SK-N-SH treated with all-trans-retinoic acid at 6 μM for 48 hours (cell line): ENCODE measurements at regions not wholly inside any gene's neighbourhood (a gene's known extent, or its start where the extent isn't known, plus 50 kb on each side); places are given as distances from the start of the nearest gene placed in this dataset.

Experiments used
- ATAC-seq: fragments of 200-7000 bp; cut with Tn5 transposase; 3 replicates; pipeline ENCODE4 v1.9.1; 2020; ENCODE audit warnings: mild to moderate bottlenecking, moderate library complexity
- ARNTL ChIP-seq: fragments of 450-650 bp; formaldehyde crosslinking; IDR thresholded peaks from 2 replicates; pipeline ENCODE4 v1.5.0; 2020; ENCODE audit warnings: low read depth, mild to moderate bottlenecking, moderate library complexity, borderline replicate concordance
- BACH2 ChIP-seq: fragments of 250-450 bp; sonication (Bioruptor Pico); IDR thresholded peaks from 2 replicates; pipeline ENCODE4 v1.9.0; 2021; ENCODE audit warnings: mild to moderate bottlenecking, borderline replicate concordance
- CREB5 ChIP-seq: fragments of 250-450 bp; sonication (Bioruptor Pico); IDR thresholded peaks from 2 replicates; pipeline ENCODE4 v1.5.1; 2020; ENCODE audit warnings: low read depth, mild to moderate bottlenecking, moderate library complexity
- CSDC2 ChIP-seq: fragments of 250-450 bp; sonication (Bioruptor Pico); IDR thresholded peaks from 2 replicates; pipeline ENCODE4 v1.5.0; 2020; ENCODE audit warnings: mild to moderate bottlenecking, moderate library complexity
- CSRNP3 ChIP-seq: fragments of 250-450 bp; sonication (Bioruptor Pico); IDR thresholded peaks from 2 replicates; pipeline ENCODE4 v1.5.1; 2021; ENCODE audit warnings: mild to moderate bottlenecking, moderate library complexity
- ESRRG ChIP-seq: fragments of 250-450 bp; sonication (Bioruptor Pico); IDR thresholded peaks from 2 replicates; pipeline ENCODE4 v1.6.1; 2021; ENCODE audit warnings: mild to moderate bottlenecking
- GLIS3 ChIP-seq: fragments of 250-450 bp; sonication (Bioruptor Pico); IDR thresholded peaks from 2 replicates; pipeline ENCODE4 v1.5.0; 2020; ENCODE audit warnings: mild to moderate bottlenecking, moderate library complexity
- ISL1 ChIP-seq: fragments of 250-450 bp; sonication (Bioruptor Pico); IDR thresholded peaks from 2 replicates; pipeline ENCODE4 v2.1.2; 2022; ENCODE audit warnings: mild to moderate bottlenecking, moderate library complexity
- OSR1 ChIP-seq: fragments of 250-450 bp; sonication (Bioruptor Pico); IDR thresholded peaks from 2 replicates; pipeline ENCODE4 v1.8.0; 2022; ENCODE audit warnings: moderate library complexity, mild to moderate bottlenecking, inconsistent platforms
- POU6F1 ChIP-seq: fragments of 250-450 bp; sonication (Bioruptor Pico); IDR thresholded peaks from 2 replicates; pipeline ENCODE4 v1.8.0; 2021; ENCODE audit warnings: low read depth, mild to moderate bottlenecking, moderate library complexity, borderline replicate concordance
- PPARA ChIP-seq: fragments of 250-450 bp; sonication (Bioruptor Pico); IDR thresholded peaks from 2 replicates; pipeline ENCODE4 v1.5.0; 2020; ENCODE audit warnings: mild to moderate bottlenecking, borderline replicate concordance
- RARB ChIP-seq: fragments of 250-450 bp; sonication (Bioruptor Pico); IDR thresholded peaks from 2 replicates; pipeline ENCODE4 v1.8.0; 2021; ENCODE audit warnings: mild to moderate bottlenecking, moderate library complexity
- SNAI2 ChIP-seq: fragments of 250-450 bp; sonication (Bioruptor Pico); IDR thresholded peaks from 2 replicates; pipeline ENCODE4 v1.5.0; 2020; ENCODE audit warnings: mild to moderate bottlenecking, moderate library complexity
- TCF4 ChIP-seq: fragments of 250-450 bp; sonication (Bioruptor Pico); IDR thresholded peaks from 2 replicates; pipeline ENCODE4 v1.8.0; 2021; ENCODE audit warnings: mild to moderate bottlenecking, moderate library complexity, borderline replicate concordance
- TSHZ2 ChIP-seq: fragments of 250-450 bp; sonication (Bioruptor Pico); IDR thresholded peaks from 2 replicates; pipeline ENCODE4 v1.5.0; 2020; ENCODE audit warnings: mild to moderate bottlenecking, moderate library complexity
- ZC3H10 ChIP-seq: fragments of 250-450 bp; sonication (Bioruptor Pico); IDR thresholded peaks from 2 replicates; pipeline ENCODE4 v1.5.1; 2021; ENCODE audit warnings: mild to moderate bottlenecking, moderate library complexity
- ZFP30 ChIP-seq: fragments of 450-650 bp; formaldehyde crosslinking; IDR thresholded peaks from 2 replicates; pipeline ENCODE4 v1.5.0; 2022; ENCODE audit warnings: mild to moderate bottlenecking, moderate library complexity
- ZNF565 ChIP-seq: fragments of 450-650 bp; formaldehyde crosslinking; conservative IDR thresholded peaks from 2 replicates; pipeline ENCODE4 v1.5.0; 2020; ENCODE audit warnings: low read depth, mild to moderate bottlenecking, moderate library complexity
- ZNF70 ChIP-seq: fragments of 450-650 bp; formaldehyde crosslinking; IDR thresholded peaks from 2 replicates; pipeline ENCODE4 v1.5.0; 2020; ENCODE audit warnings: mild to moderate bottlenecking, moderate library complexity
- ZNF8 ChIP-seq: fragments of 450-650 bp; formaldehyde crosslinking; IDR thresholded peaks from 2 replicates; pipeline ENCODE4 v1.5.0; 2020; ENCODE audit warnings: mild to moderate bottlenecking, moderate library complexity

- ATAC-seq: no peak
- TF ChIP-seq ISL1 (CRISPR knock-in tag) (no peak), ZNF565 (CRISPR knock-in tag) (no peak), ZNF8 (no peak), OSR1 (CRISPR knock-in tag) (no peak), TCF4 (CRISPR knock-in tag) (no peak), BACH2 (no peak), POU6F1 (CRISPR knock-in tag) (no peak), CSDC2 (CRISPR knock-in tag) (no peak), PPARA (no peak), GLIS3 (CRISPR knock-in tag) (no peak), ZFP30 (no peak), ZC3H10 (CRISPR knock-in tag) (no peak), RARB (CRISPR knock-in tag) (no peak), TSHZ2 (CRISPR knock-in tag) (no peak), ZNF70 (CRISPR knock-in tag) (no peak), SNAI2 (no peak), CSRNP3 (CRISPR knock-in tag) (no peak)
Observed at GRCh38 chr3:43783987-43784639, 93.4 kb downstream of the ABHD5 start.

- TF ChIP-seq ZFP30 (no peak), ARNTL (CRISPR knock-in tag) (no peak), ISL1 (CRISPR knock-in tag) (no peak), POU6F1 (CRISPR knock-in tag) (no peak), BACH2 (no peak)
- TF ChIP-seq, all 23 proteins: peak for 0
Observed at GRCh38 chr3:43784640-43785011, 93.9 kb downstream of the ABHD5 start.

GRCh38 chr3:43785551-43785950 lies 94.8 kb downstream of the ABHD5 start:
- peak; percentile 14; the same call in 1 of the 3 replicates for ATAC-seq
- TF ChIP-seq ESRRG (CRISPR knock-in tag): no peak
- TF ChIP-seq CSDC2 (CRISPR knock-in tag): no peak
- TF ChIP-seq PPARA: no peak
- TF ChIP-seq, all 23 proteins: peak for 0

More at GRCh38 chr3:43784640-43785011, 93.9 kb downstream of the ABHD5 start:
- no peak for ATAC-seq

GRCh38 chr3:43786102-43786501 lies 95.4 kb downstream of the ABHD5 start:
- peak; percentile 71 for ATAC-seq
- TF ChIP-seq ZNF70 (CRISPR knock-in tag): no peak
- TF ChIP-seq RARB (CRISPR knock-in tag): no peak
- no peak for TF ChIP-seq POU6F1 (CRISPR knock-in tag)
- no peak for TF ChIP-seq ZNF8
- no peak for TF ChIP-seq CREB5 (CRISPR knock-in tag)
- no peak for TF ChIP-seq ZC3H10 (CRISPR knock-in tag)
- TF ChIP-seq TSHZ2 (CRISPR knock-in tag): peak; percentile 72
- no peak for TF ChIP-seq CSRNP3 (CRISPR knock-in tag)
- no peak for TF ChIP-seq BACH2
- TF ChIP-seq ZNF565 (CRISPR knock-in tag): no peak
